HG02763 (cell line): ENCODE measurements at regions not wholly inside any gene's neighbourhood (a gene's known extent, or its start where the extent isn't known, plus 50 kb on each side); places are given as distances from the start of the nearest gene placed in this dataset.
"Not testable (repeated sequence)": the region's sequence is repeated elsewhere in the genome, so short reads cannot be mapped to it uniquely, and the experiment has no call there.

Source experiments
- ATAC-seq: cut with Tn5 transposase; IDR thresholded peaks from one replicate; pipeline ENCODE4 v1.9.1; 2021; ENCODE audit warnings: mild to moderate bottlenecking, moderate library complexity; ENCODE audit not compliant: unreplicated experiment

GRCh38 chr4:20124317-20125026 is 127.2 kb upstream of the SLIT2 start:
- no peak for ATAC-seq

DNA sequence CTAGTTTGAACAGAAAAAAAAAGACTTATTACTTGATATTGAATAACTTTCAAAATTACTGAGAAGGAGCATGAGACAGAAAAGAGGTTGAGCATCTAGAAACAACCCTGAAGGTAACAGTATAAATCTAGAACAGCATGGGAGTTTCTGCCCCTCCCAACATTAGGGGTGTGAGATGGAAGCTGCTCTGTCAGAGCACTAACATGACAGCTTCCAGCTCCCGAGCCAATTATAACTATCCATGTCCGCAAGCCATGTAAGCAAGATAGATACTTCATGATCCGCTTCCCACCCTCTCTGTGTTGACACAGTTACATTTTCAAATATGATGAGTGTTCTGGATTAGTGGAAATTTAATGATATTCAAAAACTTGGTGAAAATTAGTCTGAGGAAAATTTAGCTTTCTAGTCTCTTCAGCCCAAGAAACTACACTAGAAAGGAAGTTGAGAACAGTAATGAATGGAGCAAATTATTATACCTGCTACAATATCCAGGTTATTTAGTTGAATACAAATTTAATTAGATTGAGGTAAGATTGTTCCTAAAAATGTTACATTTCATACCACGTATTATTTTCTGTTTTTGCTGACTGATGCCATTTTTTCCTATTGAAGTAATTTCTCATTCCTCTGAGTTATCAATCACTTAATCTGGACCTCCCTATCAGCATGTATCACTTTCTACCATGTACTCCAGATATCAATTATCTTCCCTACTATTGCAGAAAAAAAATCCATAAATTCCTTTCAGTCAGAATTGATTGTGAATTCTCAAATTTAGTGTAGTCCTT is 129.3 kb upstream of the SLIT2 start:
- no peak for ATAC-seq

- ATAC-seq = no peak
Measured at GRCh38 chr4:20119141-20119540, 132.6 kb upstream of the SLIT2 start.

DNA sequence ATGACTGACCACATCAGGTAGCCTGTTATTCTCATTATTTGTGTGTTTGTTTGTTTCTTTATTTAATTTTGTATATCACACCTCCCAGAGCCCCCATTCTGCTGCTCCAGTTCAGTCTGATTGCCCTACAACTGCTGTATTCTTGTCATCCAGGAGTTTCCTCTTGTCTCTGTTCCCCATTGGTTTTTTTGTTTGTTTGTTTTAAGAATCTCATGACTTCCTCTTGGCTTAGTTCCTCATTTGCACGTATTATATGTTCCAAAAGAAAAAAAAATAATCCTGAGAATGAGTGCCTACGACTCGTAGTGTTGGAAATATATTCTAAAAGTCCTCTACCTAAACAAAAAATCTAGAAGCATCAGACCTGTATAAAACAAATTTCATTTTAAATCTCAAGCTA is 142.3 kb upstream of the SLIT2 start:
- no peak for ATAC-seq

DNA sequence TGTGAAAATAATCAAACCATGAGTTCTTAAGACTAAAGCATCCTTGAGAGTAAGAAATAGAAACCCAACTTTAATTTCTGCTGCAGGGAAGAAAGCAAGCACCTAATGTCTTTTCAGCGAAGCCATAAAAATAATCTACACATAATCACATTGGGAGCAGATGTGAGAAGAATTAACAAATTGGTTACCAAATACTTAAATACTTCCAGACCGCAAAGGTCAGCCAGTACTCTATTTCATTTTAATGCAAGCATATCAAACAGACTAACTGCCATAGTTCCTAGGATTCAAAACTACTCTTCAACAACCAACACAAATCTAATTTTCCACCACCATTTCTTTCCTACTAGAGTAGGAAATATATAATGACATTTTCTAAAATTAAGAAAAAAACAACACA is 144.8 kb upstream of the SLIT2 start:
- no peak for ATAC-seq

GRCh38 chr4:20101831-20102230 is 149.9 kb upstream of the SLIT2 start:
- ATAC-seq = no peak

- ATAC-seq = no peak
Measured at GRCh38 chr4:20096911-20097310, 154.8 kb upstream of the SLIT2 start.

- ATAC-seq = no peak
Measured at GRCh38 chr4:20095805-20096541, 155.7 kb upstream of the SLIT2 start.

- ATAC-seq = no peak
Measured at GRCh38 chr4:20091781-20092180, 159.9 kb upstream of the SLIT2 start.

GRCh38 chr4:20087522-20087911 is 164.2 kb upstream of the SLIT2 start:
- no peak for ATAC-seq

GRCh38 chr4:20086799-20087521 is 164.7 kb upstream of the SLIT2 start:
- ATAC-seq = no peak

- ATAC-seq = no peak
Measured at GRCh38 chr4:20086067-20086798, 165.5 kb upstream of the SLIT2 start.

- ATAC-seq = no peak
Measured at GRCh38 chr4:20085653-20086052, 166.1 kb upstream of the SLIT2 start.

DNA sequence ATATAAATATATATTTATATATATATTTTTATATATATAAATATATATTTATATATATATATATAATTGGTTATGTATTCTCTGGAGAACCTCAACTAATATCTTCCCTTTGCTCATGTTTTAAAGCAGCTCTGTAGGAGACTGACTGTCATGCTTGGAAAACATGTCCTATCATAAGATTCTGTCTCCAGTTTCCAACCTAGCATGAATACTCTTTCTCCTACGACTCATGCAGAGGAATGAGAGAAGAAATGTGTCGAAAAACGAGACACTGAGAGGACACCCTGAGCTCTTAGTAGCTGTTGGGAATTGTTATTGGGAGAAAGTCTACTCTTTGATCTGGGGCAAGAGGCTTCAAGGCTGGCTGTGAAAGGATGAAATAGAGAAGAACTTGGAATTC is 166.5 kb upstream of the SLIT2 start:
- no peak for ATAC-seq

DNA sequence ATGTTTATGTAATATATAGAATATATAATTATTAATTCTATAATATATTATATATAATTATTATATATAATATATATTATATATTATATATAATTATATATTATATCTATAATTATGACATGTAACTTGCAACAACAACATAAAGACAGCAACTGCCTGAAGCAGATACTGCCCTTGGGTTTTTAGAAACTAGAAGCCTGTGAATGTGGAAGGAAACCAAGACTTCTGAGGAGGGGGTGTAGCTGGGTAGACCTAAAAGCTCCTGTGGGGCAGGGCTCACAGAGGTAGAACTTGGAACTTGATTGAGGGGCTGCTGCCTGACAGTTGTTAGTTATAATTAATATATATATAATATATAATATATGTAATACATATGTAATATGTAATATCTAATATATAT is 167.2 kb upstream of the SLIT2 start:
- ATAC-seq = no peak

GRCh38 chr4:20078644-20079043 is 173.1 kb upstream of the SLIT2 start:
- no peak for ATAC-seq

DNA sequence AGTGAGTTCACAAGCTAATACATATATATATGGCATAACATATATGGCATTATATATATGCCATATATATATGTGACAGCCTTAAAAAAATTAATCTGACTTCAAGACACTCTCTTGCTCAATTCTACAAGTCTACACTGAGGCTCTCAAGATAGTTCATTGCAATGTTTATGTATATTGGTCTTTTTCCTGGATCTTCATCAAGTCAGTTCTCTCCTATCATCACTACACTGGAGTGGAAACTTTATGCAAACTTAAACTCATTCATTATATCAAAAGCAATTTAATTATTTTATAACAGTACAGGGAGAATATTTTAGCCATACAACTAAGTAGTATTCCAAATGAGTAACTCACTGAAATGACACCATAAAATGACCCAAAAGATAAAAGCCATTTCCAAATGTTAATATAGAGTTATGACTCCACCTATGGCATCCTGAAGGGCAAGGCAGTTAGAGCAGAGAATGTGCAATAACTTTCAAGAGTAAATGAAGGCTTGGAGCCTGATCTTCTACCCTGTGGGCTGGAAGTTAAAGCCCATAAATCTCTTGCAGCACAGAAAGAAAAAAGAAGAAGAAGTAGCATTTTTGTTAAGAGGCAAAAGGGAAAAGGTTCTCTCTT is 176.3 kb upstream of the SLIT2 start:
- ATAC-seq = no peak

DNA sequence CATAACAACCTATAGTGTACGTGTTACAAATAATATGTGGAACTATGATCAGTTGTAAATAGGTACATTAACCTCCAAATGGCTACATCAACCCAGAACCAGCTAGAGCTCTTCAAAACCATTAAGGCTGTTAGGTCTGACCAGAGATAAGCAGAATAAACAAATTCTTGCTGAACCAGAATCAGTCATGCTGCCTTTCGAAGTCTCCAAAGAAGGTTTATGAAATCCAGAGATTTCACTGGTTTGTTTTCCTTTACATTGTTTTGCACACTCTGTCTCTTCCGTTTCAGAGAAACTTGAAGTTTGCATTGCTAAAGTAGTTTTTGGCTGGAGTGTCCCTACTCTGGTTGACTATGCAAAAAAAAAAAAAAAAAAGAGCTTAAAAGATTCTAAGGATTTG is 177.3 kb upstream of the SLIT2 start:
- no peak for ATAC-seq

GRCh38 chr4:20065952-20066351 is 185.8 kb upstream of the SLIT2 start:
- no peak for ATAC-seq

DNA sequence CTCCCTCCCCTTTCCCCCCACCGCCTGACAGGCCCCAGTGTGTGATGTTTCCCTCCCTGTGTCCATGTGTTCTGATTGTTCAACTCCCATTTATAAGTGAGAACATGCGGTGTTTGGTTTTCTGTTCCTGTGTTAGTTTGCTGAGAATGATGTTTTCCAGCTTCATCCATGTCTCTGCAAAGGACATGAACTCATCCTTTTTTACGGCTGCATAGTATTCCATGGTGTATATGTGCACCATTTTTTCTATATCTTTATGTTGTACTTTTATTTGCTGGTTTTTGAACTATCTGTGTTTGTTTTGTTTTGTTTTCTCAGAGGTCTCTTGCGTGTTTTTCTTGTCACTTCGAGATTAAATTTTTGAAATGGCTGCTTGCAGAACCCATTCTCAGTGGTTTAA is 188.8 kb upstream of the SLIT2 start:
- not testable (repeated sequence) for ATAC-seq
